Left ventricle myocardium inferior (tissue), 1 donor: ENCODE measurements at regions not wholly inside any gene's neighbourhood (a gene's known extent, or its start where the extent isn't known, plus 50 kb on each side); places are given as distances from the start of the nearest gene placed in this dataset.

Source experiments
- DNase-seq: peaks from one replicate; pipeline ENCODE4 v3.0.0-alpha.2; 2020
- H3K27ac ChIP-seq: fragments of 200-600 bp; replicated peaks from 2 replicates; pipeline ENCODE4 v1.8.0; 2021
- H3K27me3 ChIP-seq: fragments of 200-600 bp; 2 replicates; pipeline ENCODE4 v1.8.0; 2021; ENCODE audit warnings: low read depth
- H3K36me3 ChIP-seq: fragments of 200-600 bp; 2 replicates; pipeline ENCODE4 v1.8.0; 2021
- H3K4me1 ChIP-seq: fragments of 200-600 bp; 2 replicates; pipeline ENCODE4 v1.8.0; 2021
- H3K4me3 ChIP-seq: fragments of 200-600 bp; 2 replicates; pipeline ENCODE4 v1.8.0; 2021; ENCODE audit warnings: mild to moderate bottlenecking, moderate library complexity
- H3K9me3 ChIP-seq: fragments of 200-600 bp; replicated peaks from 2 replicates; pipeline ENCODE4 v1.8.0; 2021
- intact Hi-C: fragments of 100-400 bp; cut with micrococcal nuclease; formaldehyde crosslinking; loops from one replicate; pipeline ENCODE4 v1.11.0; 2022
- TF ChIP-seq, protein P1 (sequence below): fragments of 200-600 bp; IDR thresholded peaks from 2 replicates; pipeline ENCODE4 v1.8.0; 2021; ENCODE audit warnings: antibody characterized with exemption, mild to moderate bottlenecking, borderline replicate concordance
- donor health status: DM: no; HTN: yes; CAD: no; lungs with severe emphysema.

DNA sequence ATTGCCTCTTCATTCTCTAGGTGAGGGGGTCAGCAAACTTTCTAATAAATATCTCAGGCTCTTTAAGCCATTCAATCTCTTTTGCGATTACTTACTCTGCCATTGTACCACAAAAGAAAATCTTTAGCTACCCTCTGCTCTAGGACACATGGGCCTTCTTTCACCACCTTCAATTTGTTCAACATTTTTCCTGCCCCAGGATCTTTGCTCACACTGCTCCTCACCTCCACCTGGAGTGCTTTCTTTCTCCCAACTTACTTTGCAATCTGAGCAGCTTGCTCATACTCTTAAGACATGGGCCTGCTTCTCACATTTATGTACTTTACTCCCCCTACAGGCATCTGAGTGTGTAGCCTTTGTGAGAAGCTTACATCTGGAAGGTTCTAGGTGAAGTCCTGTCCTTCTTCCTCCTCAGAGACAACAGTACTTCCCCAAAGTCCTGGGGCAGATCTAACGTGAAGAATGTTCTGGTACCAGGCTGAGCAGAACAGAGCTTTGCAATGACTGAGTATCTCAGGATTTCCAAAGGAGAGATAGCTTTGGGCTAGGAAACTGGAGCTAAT, 55.0 kb upstream of the PRDM5 start:
- intact Hi-C loops: no loop called here

DNA sequence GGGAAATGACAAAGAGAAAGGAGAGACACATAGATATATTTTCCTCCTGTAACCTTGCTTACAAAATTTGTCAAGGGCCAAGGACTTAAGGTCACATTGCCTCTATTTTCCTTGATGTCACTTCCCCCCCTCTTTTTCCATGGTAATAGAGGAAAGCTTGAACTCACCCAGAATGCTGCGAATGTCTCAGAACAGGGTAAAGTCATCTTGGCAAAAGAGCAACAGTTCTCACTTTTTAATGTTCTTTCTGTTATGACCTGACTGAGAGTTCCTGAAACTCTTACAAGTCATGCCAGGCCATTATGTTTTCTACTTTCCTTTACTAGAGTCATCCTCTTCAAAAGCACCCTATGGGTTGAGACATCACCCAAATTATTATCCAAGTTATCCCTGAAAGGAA, 50.7 kb upstream of the PRDM5 start:
- no peaks in the 10 kb centered on the region for H3K36me3 ChIP-seq
- H3K4me1 ChIP-seq: no peaks in the 10 kb centered on the region
- intact Hi-C loops: no loop called here
- H3K27ac ChIP-seq: no peak overlapping the region
- no peak for DNase-seq
- TF ChIP-seq, protein P1, sequence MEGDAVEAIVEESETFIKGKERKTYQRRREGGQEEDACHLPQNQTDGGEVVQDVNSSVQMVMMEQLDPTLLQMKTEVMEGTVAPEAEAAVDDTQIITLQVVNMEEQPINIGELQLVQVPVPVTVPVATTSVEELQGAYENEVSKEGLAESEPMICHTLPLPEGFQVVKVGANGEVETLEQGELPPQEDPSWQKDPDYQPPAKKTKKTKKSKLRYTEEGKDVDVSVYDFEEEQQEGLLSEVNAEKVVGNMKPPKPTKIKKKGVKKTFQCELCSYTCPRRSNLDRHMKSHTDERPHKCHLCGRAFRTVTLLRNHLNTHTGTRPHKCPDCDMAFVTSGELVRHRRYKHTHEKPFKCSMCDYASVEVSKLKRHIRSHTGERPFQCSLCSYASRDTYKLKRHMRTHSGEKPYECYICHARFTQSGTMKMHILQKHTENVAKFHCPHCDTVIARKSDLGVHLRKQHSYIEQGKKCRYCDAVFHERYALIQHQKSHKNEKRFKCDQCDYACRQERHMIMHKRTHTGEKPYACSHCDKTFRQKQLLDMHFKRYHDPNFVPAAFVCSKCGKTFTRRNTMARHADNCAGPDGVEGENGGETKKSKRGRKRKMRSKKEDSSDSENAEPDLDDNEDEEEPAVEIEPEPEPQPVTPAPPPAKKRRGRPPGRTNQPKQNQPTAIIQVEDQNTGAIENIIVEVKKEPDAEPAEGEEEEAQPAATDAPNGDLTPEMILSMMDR: no peak
- H3K4me3 ChIP-seq: no peak overlapping the region
- H3K9me3 ChIP-seq: no peaks in the 10 kb centered on the region
- H3K27me3 ChIP-seq: no peaks in the 10 kb centered on the region

More for the DNA sequence above, 55.0 kb upstream of the PRDM5 start:
- Histone ChIP-seq H3K27ac (no peak overlapping the region), H3K27me3 (no peaks in the 10 kb centered on the region), H3K36me3 (no peaks in the 10 kb centered on the region), H3K9me3 (no peaks in the 10 kb centered on the region), H3K4me1 (no peaks in the 10 kb centered on the region), H3K4me3 (no peak overlapping the region)
- DNase-seq: no peak
- TF ChIP-seq, protein P1: peak; percentile 58
